GM18505 (cell line): ENCODE measurements at regions not wholly inside any gene's neighbourhood (a gene's known extent, or its start where the extent isn't known, plus 50 kb on each side); places are given as distances from the start of the nearest gene placed in this dataset.
"Not testable (repeated sequence)": the region's sequence is repeated elsewhere in the genome, so short reads cannot be mapped to it uniquely, and the experiment has no call there.

Experiments used
- ATAC-seq: cut with Tn5 transposase; IDR thresholded peaks from one replicate; pipeline ENCODE4 v1.9.1; 2021; ENCODE audit not compliant: unreplicated experiment
- POLR2A ChIP-seq: IDR thresholded peaks from 4 replicates; pipeline ENCODE4 v1.6.1; 2011; ENCODE audit warnings: borderline replicate concordance; ENCODE audit not compliant: insufficient read depth, insufficient read length; ENCODE audit errors: extremely low read depth

- TF ChIP-seq POLR2A, result no peak
- ATAC-seq, result no peak
These were observed 672.6 kb downstream of the MAFB start for GRCh38 chr20:40016392-40016791.

GRCh38 chr20:40012026-40012425 is 677.0 kb downstream of the MAFB start:
- not testable (repeated sequence) for ATAC-seq

- no peak for TF ChIP-seq POLR2A
- ATAC-seq, result no peak
These were observed 678.6 kb downstream of the MAFB start for GRCh38 chr20:40010483-40010882.

- no peak for TF ChIP-seq POLR2A
- no peak for ATAC-seq
These were observed 679.5 kb downstream of the MAFB start for GRCh38 chr20:40009542-40009941.

- no peak for ATAC-seq
- no peak for TF ChIP-seq POLR2A
These were observed 680.9 kb downstream of the MAFB start for GRCh38 chr20:40008177-40008576.

GRCh38 chr20:40006168-40006860 is 682.7 kb downstream of the MAFB start:
- no peak for ATAC-seq
- no peak for TF ChIP-seq POLR2A

- ATAC-seq, result not testable (repeated sequence)
These were observed 684.9 kb downstream of the MAFB start for GRCh38 chr20:40004092-40004491.

GRCh38 chr20:39993742-39994141 is 695.3 kb downstream of the MAFB start:
- ATAC-seq, result no peak
- no peak for TF ChIP-seq POLR2A

- ATAC-seq, result no peak
- TF ChIP-seq POLR2A, result no peak
These were observed 698.3 kb downstream of the MAFB start for GRCh38 chr20:39990692-39991091.

GRCh38 chr20:39988991-39989390 is 700.0 kb downstream of the MAFB start:
- no peak for ATAC-seq
- TF ChIP-seq POLR2A, result no peak

- ATAC-seq, result no peak
- TF ChIP-seq POLR2A, result no peak
These were observed 702.7 kb downstream of the MAFB start for GRCh38 chr20:39986173-39986904.

GRCh38 chr20:39985271-39985827 is 703.7 kb downstream of the MAFB start:
- TF ChIP-seq POLR2A, result no peak
- ATAC-seq, result no peak

GRCh38 chr20:39983655-39984054 is 705.4 kb downstream of the MAFB start:
- TF ChIP-seq POLR2A, result no peak
- ATAC-seq, result no peak

GRCh38 chr20:39983183-39983582 is 705.9 kb downstream of the MAFB start:
- TF ChIP-seq POLR2A, result no peak
- no peak for ATAC-seq

- TF ChIP-seq POLR2A, result no peak
- no peak for ATAC-seq
These were observed 714.0 kb downstream of the MAFB start for GRCh38 chr20:39974966-39975501.

GRCh38 chr20:39968495-39968894 is 720.5 kb downstream of the MAFB start:
- no peak for ATAC-seq
- no peak for TF ChIP-seq POLR2A
